ENCODE measurements at regions not wholly inside any gene's neighbourhood (a gene's known extent, or its start where the extent isn't known, plus 50 kb on each side); places are given as distances from the start of the nearest gene placed in this dataset.
"Not testable (repeated sequence)": the region's sequence is repeated elsewhere in the genome, so short reads cannot be mapped to it uniquely, and the experiment has no call there.

GRCh38 chr13:89205856-89206520 is 1534.8 kb downstream of the SLITRK5 start:
- 0 to 88% (median 50%) methylated on average over 1 to 3 of the region's 3 CpGs; no CpG with 5 or more reads in 1 of the 10 experiments for WGBS, 10 experiments
- ATAC-seq (replicated peaks in 6 of 8) = no peak
- in situ Hi-C loops (cut with MboI; ENCODE audit: low pct_unique_long_range_greater_than_20kb in 2 of 9, low sequenced_read_pairs in 9 of 9, unreplicated experiment in 9 of 9) = no loop called here
- Histone ChIP-seq H3K4me1 (replicated peaks in 1 of 2) (peaks cover 0 to 3% of the 10 kb centered on the region in 2 donors), H3K27ac (no peak overlapping the region), H3K4me3 (no peak overlapping the region)

DNA sequence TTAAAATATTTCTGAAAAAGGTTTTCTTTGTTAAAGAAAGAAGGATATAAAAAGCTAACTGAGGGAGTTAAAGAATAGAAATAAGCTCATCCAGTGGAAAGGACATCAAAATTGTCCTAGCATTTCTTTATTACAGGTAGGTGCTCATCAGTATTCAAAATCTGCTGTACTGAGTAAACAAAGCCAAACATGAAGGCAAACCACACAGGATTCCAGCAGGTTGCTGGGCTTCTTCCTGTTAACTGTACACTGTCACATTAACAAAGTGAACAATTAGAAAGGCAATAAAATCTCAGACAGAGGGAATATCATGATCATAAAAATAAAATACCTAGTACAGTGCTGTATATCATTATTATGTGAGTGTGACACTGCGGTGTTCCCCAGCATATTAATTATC is 1541.0 kb downstream of the SLITRK5 start:
- Histone ChIP-seq H3K4me1 (replicated peaks in 1 of 2) (peaks cover 0 to 3% of the 10 kb centered on the region in 2 donors), H3K27ac (no peak overlapping the region), H3K4me3 (no peak overlapping the region)
- WGBS, 10 experiments = 0 to 100% (median 56%) methylated on average over 1 of the region's 1 CpG; no CpG with 5 or more reads in 2 of the 10 experiments
- in situ Hi-C loops (cut with MboI; ENCODE audit: low pct_unique_long_range_greater_than_20kb in 2 of 9, low sequenced_read_pairs in 9 of 9, unreplicated experiment in 9 of 9) = no loop called here
- ATAC-seq (replicated peaks in 6 of 8) = no peak

DNA sequence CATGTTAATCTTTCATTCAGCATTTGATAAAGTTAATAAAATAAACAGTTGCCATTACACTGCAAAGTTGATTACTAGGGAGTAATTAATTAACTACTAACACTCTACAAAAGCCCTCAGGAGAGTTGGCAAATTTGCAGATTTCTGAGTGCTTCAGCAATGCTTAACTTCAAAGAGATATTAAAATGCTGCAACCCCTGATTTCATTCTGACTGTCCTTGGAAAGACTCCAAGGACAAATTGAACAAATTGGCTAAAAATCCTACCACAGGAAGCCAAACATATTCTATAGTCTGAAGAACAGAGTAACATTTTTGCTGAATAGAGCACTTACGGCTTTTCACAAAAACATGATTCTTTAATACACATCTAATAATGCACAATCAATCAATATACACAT is 1543.0 kb downstream of the SLITRK5 start:
- WGBS, 10 experiments = 43 to 100% (median 83%) methylated on average over 1 of the region's 1 CpG; no CpG with 5 or more reads in 3 of the 10 experiments
- no peaks in the 10 kb centered on the region for H3K4me1 ChIP-seq (replicated peaks in 1 of 2)
- no peak for ATAC-seq (replicated peaks in 6 of 8)
- no peak overlapping the region for H3K4me3 ChIP-seq
- no peak overlapping the region for H3K27ac ChIP-seq
- in situ Hi-C loops (cut with MboI; ENCODE audit: low pct_unique_long_range_greater_than_20kb in 2 of 9, low sequenced_read_pairs in 9 of 9, unreplicated experiment in 9 of 9) = no loop called here

- H3K4me1 ChIP-seq (replicated peaks in 1 of 2); H3K4me3 ChIP-seq; H3K27ac ChIP-seq; ATAC-seq (replicated peaks in 6 of 8); in situ Hi-C loops (cut with MboI; ENCODE audit: low pct_unique_long_range_greater_than_20kb in 2 of 9, low sequenced_read_pairs in 9 of 9, unreplicated experiment in 9 of 9): not testable (repeated sequence)
- 15 to 100% (median 80%) methylated on average over 1 to 12 of the region's 13 CpGs; no CpG with 5 or more reads in 1 of the 10 experiments for WGBS, 10 experiments
Observed at GRCh38 chr13:89215319-89215718, 1544.1 kb downstream of the SLITRK5 start.

GRCh38 chr13:89217813-89218212 is 1546.6 kb downstream of the SLITRK5 start:
- in situ Hi-C loops (cut with MboI; ENCODE audit: low pct_unique_long_range_greater_than_20kb in 2 of 9, low sequenced_read_pairs in 9 of 9, unreplicated experiment in 9 of 9) = no loop called here
- ATAC-seq (replicated peaks in 6 of 8) = peak in 5 of 8 experiments; percentile 32 to 82 (median 73)
- Histone ChIP-seq H3K4me3 (no peak overlapping the region), H3K4me1 (replicated peaks in 1 of 2) (no peaks in the 10 kb centered on the region), H3K27ac (no peak overlapping the region)

DNA sequence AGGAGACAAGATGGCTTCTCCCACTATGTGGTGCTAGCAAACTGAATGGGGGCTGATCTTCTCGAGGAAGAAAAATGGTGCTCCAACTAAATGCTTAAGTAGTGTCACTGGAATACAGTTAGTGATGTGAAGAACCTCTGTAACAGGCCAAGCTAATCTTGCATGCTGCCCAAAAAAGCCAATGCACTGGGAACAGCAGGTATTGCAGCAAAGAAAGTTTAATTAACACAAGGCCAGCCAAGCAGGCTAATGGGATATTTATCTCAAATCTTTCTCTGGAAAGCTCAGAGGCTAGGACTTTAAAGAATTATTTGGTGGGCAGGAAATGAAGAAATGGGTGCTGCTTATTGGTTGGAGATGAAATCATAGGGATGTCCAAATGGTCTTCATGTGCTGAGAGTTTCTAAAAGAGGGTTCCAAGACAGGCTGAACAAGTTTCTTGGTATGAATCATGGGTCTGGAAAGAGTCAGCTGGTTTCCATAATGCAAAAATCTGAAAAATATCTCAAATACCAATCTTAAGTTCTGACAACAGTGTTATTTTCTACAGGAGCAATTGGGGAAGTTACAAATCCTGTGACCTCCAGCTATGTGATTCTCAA is 1550.5 kb downstream of the SLITRK5 start:
- WGBS, 10 experiments = 60 to 100% (median 71%) methylated on average over 1 of the region's 1 CpG; no CpG with 5 or more reads in 7 of the 10 experiments
- no peaks in the 10 kb centered on the region for H3K4me1 ChIP-seq (replicated peaks in 1 of 2)
- in situ Hi-C loops (cut with MboI; ENCODE audit: low pct_unique_long_range_greater_than_20kb in 2 of 9, low sequenced_read_pairs in 9 of 9, unreplicated experiment in 9 of 9) = no loop called here
- no peak overlapping the region for H3K4me3 ChIP-seq
- no peak overlapping the region for H3K27ac ChIP-seq
- ATAC-seq (replicated peaks in 6 of 8) = no peak

DNA sequence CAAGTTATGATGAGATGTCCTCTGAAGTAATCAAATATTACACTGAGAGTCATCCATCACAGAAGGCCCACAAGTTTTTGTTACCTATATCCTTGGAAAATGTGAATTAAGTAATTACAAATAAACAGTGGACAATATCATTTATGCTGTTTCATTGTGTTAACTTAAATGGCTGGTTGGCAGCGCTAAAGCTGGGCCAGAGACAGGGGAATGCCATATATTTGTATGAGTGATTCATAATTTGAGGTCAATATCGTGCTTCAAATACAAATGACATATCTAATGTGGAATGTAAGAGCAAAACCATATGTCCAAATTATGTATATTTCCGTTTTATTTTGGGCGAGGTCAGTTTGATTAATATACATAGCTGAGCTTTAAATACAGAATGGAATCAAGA is 1556.2 kb downstream of the SLITRK5 start:
- no peak overlapping the region for H3K27ac ChIP-seq
- in situ Hi-C loops (cut with MboI; ENCODE audit: low pct_unique_long_range_greater_than_20kb in 2 of 9, low sequenced_read_pairs in 9 of 9, unreplicated experiment in 9 of 9) = no loop called here
- H3K4me1 ChIP-seq (replicated peaks in 1 of 2) = no peaks in the 10 kb centered on the region
- 0 to 95% (median 75%) methylated on average over 2 to 4 of the region's 4 CpGs; no CpG with 5 or more reads in 1 of the 10 experiments for WGBS, 10 experiments
- ATAC-seq (replicated peaks in 6 of 8) = peak in 1 of 8 experiments; percentile 24
- H3K4me3 ChIP-seq = no peak overlapping the region

DNA sequence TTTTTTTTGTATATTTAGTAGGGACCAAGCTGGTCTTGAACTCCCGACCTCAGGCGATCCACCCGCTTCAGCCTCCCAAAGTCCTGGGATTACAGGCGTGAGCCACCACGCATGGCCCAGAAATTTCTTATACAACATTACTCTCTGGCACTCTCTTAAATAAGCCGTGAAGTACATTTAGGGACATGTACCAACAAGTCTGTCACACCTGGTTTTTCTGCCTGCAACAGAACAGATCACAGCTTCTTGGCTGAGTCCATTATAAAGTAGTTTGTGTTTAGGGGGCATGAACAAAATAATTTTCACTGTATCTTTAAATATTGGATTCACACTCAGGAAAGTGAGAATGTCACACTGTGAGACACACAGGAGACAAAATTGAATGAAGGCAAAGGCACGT is 1567.3 kb downstream of the SLITRK5 start:
- 0 to 83% (median 20%) methylated on average over 1 to 6 of the region's 7 CpGs; no CpG with 5 or more reads in 1 of the 10 experiments for WGBS, 10 experiments
- ATAC-seq (replicated peaks in 6 of 8) = no peak
- Histone ChIP-seq H3K4me3 (no peak overlapping the region), H3K4me1 (replicated peaks in 1 of 2) (no peaks in the 10 kb centered on the region), H3K27ac (no peak overlapping the region)
- in situ Hi-C loops (cut with MboI; ENCODE audit: low pct_unique_long_range_greater_than_20kb in 2 of 9, low sequenced_read_pairs in 9 of 9, unreplicated experiment in 9 of 9) = no loop called here

DNA sequence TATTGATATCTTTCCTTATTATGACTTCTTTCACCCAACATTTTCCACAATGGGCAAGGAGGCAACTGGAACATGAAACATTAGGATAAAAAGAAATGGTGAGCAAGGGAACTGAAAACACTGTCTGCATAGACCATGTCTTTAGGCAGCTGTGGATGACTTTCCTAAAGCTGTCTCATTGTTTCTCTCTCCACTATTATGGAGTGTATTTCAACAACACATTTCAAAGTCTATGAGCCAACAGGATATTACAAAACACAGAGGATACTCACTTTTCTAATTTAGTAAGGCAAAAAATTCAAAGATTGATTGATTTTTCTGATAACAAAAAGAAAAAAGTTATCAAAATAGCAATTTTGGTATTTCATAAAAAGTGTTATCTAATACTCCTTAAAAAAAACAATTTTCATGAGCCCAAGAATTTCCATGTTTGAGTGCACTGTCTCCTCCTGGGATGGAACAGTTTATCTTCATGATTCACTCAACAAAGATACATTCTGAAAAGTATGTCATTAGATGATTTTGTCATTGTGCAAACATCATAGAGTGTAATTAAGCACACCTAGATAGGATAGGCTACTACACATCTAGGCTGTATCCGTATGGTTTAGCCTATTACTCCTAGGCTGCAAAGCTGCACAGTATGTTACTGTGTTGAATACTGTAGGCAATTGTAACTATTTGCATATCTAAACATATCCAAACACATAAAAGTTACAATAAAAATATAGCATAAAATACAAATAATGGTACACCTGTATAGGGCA is 1568.4 kb downstream of the SLITRK5 start:
- in situ Hi-C loops (cut with MboI; ENCODE audit: low pct_unique_long_range_greater_than_20kb in 2 of 9, low sequenced_read_pairs in 9 of 9, unreplicated experiment in 9 of 9) = no loop called here
- H3K4me1 ChIP-seq (replicated peaks in 1 of 2) = no peaks in the 10 kb centered on the region
- ATAC-seq (replicated peaks in 6 of 8) = no peak
- no peak overlapping the region for H3K27ac ChIP-seq
- 20 to 100% (median 50%) methylated on average over 1 of the region's 1 CpG; no CpG with 5 or more reads in 5 of the 10 experiments for WGBS, 10 experiments
- H3K4me3 ChIP-seq = no peak overlapping the region

DNA sequence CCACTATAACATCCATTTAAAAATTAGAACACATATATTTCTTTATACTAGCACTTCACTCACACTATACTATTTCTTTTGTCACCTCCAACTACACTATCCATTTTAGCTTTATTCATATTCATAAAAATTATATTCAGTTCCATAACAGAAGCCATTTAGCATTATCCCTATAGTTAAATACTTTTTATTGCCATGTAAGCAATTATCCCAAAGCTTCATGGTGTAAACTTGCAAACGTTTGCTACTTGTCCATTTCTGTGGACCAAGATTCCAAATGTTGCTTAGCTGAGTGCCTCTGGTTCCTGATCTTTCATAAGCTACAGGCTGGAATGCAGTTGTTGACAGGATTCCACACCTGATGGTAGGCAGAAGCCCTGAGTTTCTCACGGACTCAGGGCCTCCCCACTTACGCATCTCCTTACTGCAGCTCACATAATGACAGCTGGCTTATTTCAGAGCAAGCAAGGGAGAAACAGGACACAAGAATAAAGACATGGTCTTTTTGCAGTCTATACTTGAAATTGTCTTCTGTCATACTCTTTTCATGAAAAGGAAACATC is 1584.8 kb downstream of the SLITRK5 start:
- WGBS, 10 experiments = 0 to 100% (median 80%) methylated on average over 1 to 3 of the region's 3 CpGs
- in situ Hi-C loops (cut with MboI; ENCODE audit: low pct_unique_long_range_greater_than_20kb in 2 of 9, low sequenced_read_pairs in 9 of 9, unreplicated experiment in 9 of 9) = no loop called here
- H3K4me3 ChIP-seq = no peak overlapping the region
- H3K27ac ChIP-seq = no peak overlapping the region
- H3K4me1 ChIP-seq (replicated peaks in 1 of 2) = no peaks in the 10 kb centered on the region
- no peak for ATAC-seq (replicated peaks in 6 of 8)

- 19 to 100% (median 85%) methylated on average over 2 to 3 of the region's 3 CpGs; no CpG with 5 or more reads in 3 of the 10 experiments for WGBS, 10 experiments
- ATAC-seq (replicated peaks in 6 of 8) = peak in 4 of 8 experiments; percentile 21 to 53 (median 30)
- H3K27ac ChIP-seq = no peak overlapping the region
- peaks cover 0 to 6% of the 10 kb centered on the region in 2 donors for H3K4me1 ChIP-seq (replicated peaks in 1 of 2)
- no peak overlapping the region for H3K4me3 ChIP-seq
- in situ Hi-C loops (cut with MboI; ENCODE audit: low pct_unique_long_range_greater_than_20kb in 2 of 9, low sequenced_read_pairs in 9 of 9, unreplicated experiment in 9 of 9) = no loop called here
Observed at GRCh38 chr13:89267734-89268133, 1596.6 kb downstream of the SLITRK5 start.

GRCh38 chr13:89269737-89270136 is 1598.6 kb downstream of the SLITRK5 start:
- 0 to 100% (median 88%) methylated on average over 1 to 2 of the region's 2 CpGs; no CpG with 5 or more reads in 5 of the 10 experiments for WGBS, 10 experiments
- in situ Hi-C loops (cut with MboI; ENCODE audit: low pct_unique_long_range_greater_than_20kb in 2 of 9, low sequenced_read_pairs in 9 of 9, unreplicated experiment in 9 of 9) = no loop called here
- Histone ChIP-seq H3K27ac (no peak overlapping the region), H3K4me3 (no peak overlapping the region), H3K4me1 (replicated peaks in 1 of 2) (peaks cover 0 to 6% of the 10 kb centered on the region in 2 donors)
- ATAC-seq (replicated peaks in 6 of 8) = no peak

DNA sequence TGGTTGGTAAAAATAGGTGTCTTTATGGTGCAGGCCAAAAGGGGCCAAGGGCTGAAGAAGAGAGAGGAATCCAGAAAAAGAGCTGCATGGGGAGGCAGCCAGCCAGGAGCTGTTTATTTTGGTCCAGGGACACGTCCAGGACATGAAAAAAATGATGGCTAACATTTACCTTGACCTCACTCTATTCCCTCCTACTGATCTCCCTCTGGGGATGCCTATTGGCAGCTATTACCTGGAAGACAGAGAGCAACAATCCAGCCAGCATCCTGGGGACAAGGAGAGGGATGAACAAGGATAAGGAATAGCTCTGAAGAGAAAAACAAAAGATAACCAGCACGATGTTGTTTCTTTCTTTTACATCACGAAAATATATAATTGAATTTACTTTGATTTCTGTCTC is 1599.6 kb downstream of the SLITRK5 start:
- WGBS, 10 experiments = 0 to 94% (median 47%) methylated on average over 1 to 3 of the region's 3 CpGs; no CpG with 5 or more reads in 2 of the 10 experiments
- in situ Hi-C loops (cut with MboI; ENCODE audit: low pct_unique_long_range_greater_than_20kb in 2 of 9, low sequenced_read_pairs in 9 of 9, unreplicated experiment in 9 of 9) = no loop called here

More for the DNA sequence above, 1599.6 kb downstream of the SLITRK5 start:
- Histone ChIP-seq H3K4me1 (replicated peaks in 1 of 2) (peaks cover 0 to 6% of the 10 kb centered on the region in 2 donors), H3K27ac (no peak overlapping the region), H3K4me3 (no peak overlapping the region)
- peak in 1 of 8 experiments; percentile 28 for ATAC-seq (replicated peaks in 6 of 8)
